ENCODE measurements at regions not wholly inside any gene's neighbourhood (a gene's known extent, or its start where the extent isn't known, plus 50 kb on each side); places are given as distances from the start of the nearest gene placed in this dataset.

- TF ChIP-seq CTCF (IDR thresholded peaks at IDR 0.05) (no peak), POLR2AphosphoS5 (IDR thresholded peaks at IDR 0.05) (no peak)
Observed at GRCh38 chr16:85300406-85300968, 188.2 kb upstream of the CIBAR2 start.
